IMR-90 (cell line): ENCODE measurements at regions not wholly inside any gene's neighbourhood (a gene's known extent, or its start where the extent isn't known, plus 50 kb on each side); places are given as distances from the start of the nearest gene placed in this dataset.

Source experiments
- BHLHE40 ChIP-seq: fragments of 150-350 bp; IDR thresholded peaks from 2 replicates; pipeline ENCODE4 v1.6.1; 2016; ENCODE audit warnings: mild to moderate bottlenecking, low read depth, low read length
- CHD1 ChIP-seq: IDR thresholded peaks from 2 replicates; pipeline ENCODE4 v1.6.1; 2012; ENCODE audit warnings: low read depth, low read length, improper control_type of control experiment
- CTCF ChIP-seq: conservative IDR thresholded peaks from 2 replicates; pipeline ENCODE4 v1.5.1; 2012; ENCODE audit warnings: mild to moderate bottlenecking, low read depth, low read length, improper control_type of control experiment
- ELK1 ChIP-seq: fragments of 150-350 bp; IDR thresholded peaks from 2 replicates; pipeline ENCODE4 v1.6.1; 2016; ENCODE audit warnings: low read depth, mild to moderate bottlenecking, low read length, moderate library complexity, borderline replicate concordance
- FOS ChIP-seq: fragments of 150-350 bp; IDR thresholded peaks from 2 replicates; pipeline ENCODE4 v1.6.1; 2016; ENCODE audit warnings: low read depth, low read length
- MXI1 ChIP-seq: IDR thresholded peaks from 2 replicates; pipeline ENCODE4 v1.6.1; 2012; ENCODE audit warnings: low read depth, mild to moderate bottlenecking, low read length, moderate library complexity, borderline replicate concordance
- NFE2L2 ChIP-seq: fragments of 150-350 bp; IDR thresholded peaks from 2 replicates; pipeline ENCODE4 v1.6.1; 2016; ENCODE audit warnings: low read depth, mild to moderate bottlenecking, low read length
- POLR2A ChIP-seq: IDR thresholded peaks from 2 replicates; pipeline ENCODE4 v1.6.1; 2012; ENCODE audit warnings: mild to moderate bottlenecking, low read depth, low read length
- RAD21 ChIP-seq: IDR thresholded peaks from 2 replicates; pipeline ENCODE4 v1.6.1; 2012; ENCODE audit warnings: low read length, improper control_type of control experiment
- RCOR1 ChIP-seq: IDR thresholded peaks from 2 replicates; pipeline ENCODE4 v1.6.1; 2012; ENCODE audit warnings: mild to moderate bottlenecking, low read length, improper control_type of control experiment; ENCODE audit not compliant: insufficient replicate concordance
- RFX5 ChIP-seq: IDR thresholded peaks from 2 replicates; pipeline ENCODE4 v1.8.0; 2012; ENCODE audit warnings: low read depth, mild to moderate bottlenecking, low read length, moderate library complexity
- USF2 ChIP-seq: fragments of 150-350 bp; IDR thresholded peaks from 2 replicates; pipeline ENCODE4 v1.6.1; 2017; ENCODE audit warnings: mild to moderate bottlenecking, antibody characterized with exemption, low read length, low read depth

GRCh38 chr20:50356962-50357782 lies 153.0 kb upstream of the PTPN1 start:
- TF ChIP-seq CTCF (no peak), RFX5 (no peak), FOS (no peak), RAD21 (no peak), NFE2L2 (no peak), ELK1 (no peak), POLR2A (no peak), CHD1 (no peak), USF2 (no peak), MXI1 (no peak), BHLHE40 (no peak), RCOR1 (no peak)
